ENCODE measurements at regions not wholly inside any gene's neighbourhood (a gene's known extent, or its start where the extent isn't known, plus 50 kb on each side); places are given as distances from the start of the nearest gene placed in this dataset.

GRCh38 chr10:47169581-47169980 is 130.4 kb upstream of the GDF10 start:
- no peak for DNase-seq

- DNase-seq, result no peak
Observed at GRCh38 chr10:47173929-47174442, 126.0 kb upstream of the GDF10 start.

GRCh38 chr10:47175181-47176123 is 124.5 kb upstream of the GDF10 start:
- peak; percentile 0 for DNase-seq

DNA sequence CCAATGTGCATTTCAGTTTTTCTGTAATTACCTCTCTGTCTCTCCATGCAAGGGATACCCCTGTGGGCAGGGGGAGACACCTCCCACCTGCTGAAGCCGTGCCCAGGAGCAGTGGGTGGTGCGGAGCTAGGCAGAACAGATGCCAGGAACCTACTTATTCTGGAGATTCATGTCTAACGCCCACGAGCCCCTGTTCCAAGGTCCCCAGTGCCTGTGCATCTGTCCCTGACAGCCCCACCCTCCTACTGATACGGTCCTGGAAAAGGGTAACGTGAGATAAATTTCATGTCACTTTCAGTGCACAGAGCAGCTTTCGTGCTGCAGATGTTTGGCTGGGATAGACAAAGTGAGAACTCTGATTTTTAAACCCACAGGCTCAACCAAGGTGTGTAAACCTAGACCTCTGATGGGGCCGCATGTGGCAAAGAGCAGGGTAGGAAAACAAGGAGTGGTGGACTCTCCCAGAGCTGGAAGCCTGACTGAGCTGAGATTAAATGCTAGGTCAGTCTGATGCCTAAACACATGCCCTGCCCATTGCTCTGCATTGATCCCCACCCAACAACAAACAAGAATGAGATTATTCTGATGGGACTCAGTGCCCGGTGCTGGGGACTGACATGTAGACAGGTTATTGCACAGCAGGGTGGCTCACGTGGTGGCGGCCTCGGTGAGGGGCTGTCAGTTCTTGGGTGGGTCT is 123.6 kb upstream of the GDF10 start:
- DNase-seq, result no peak

DNA sequence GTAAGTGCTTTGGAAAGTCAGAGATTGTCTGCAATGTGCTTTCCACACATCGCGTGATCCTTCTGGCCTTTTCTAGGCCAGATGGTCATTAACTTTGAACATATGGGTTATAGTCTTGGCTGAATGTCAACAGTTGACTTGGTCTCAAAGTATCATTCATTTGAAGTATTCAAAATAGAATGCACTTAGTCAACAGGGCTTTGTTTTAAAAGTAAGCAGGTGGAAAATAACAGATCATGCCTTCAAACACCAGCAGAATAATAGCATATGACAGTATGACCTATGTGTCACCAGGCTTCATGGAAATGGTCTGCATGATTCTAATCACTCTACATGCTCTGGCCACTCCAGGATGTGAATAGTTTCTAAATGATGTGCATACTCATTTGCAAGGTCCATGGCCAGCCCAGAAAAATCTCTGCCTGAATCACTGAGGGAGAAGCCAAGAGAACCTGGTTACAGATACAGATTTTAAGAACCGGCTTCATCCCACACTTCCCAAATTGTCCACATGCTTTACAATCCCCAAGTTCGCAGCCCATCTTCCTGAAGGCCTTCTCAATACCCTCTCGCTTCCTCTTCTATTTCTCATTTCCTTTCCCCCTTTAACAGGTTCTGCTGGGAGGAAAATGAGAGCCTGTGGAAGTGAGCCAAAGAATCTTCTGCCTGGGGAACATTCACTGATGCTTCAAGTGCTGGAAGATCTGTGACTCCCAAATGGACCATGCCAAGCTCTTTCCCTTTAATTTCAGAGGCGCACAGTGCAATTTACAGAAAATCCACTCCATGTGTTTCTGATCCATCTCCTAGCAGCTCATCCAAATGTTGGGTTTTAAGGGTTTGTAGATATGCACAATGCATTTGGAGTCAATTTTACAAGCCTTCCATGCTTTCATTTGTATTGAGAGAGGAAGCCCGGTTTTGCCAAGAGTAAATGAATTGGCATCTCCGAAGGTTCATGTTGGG is 122.8 kb upstream of the GDF10 start:
- no peak for DNase-seq

DNA sequence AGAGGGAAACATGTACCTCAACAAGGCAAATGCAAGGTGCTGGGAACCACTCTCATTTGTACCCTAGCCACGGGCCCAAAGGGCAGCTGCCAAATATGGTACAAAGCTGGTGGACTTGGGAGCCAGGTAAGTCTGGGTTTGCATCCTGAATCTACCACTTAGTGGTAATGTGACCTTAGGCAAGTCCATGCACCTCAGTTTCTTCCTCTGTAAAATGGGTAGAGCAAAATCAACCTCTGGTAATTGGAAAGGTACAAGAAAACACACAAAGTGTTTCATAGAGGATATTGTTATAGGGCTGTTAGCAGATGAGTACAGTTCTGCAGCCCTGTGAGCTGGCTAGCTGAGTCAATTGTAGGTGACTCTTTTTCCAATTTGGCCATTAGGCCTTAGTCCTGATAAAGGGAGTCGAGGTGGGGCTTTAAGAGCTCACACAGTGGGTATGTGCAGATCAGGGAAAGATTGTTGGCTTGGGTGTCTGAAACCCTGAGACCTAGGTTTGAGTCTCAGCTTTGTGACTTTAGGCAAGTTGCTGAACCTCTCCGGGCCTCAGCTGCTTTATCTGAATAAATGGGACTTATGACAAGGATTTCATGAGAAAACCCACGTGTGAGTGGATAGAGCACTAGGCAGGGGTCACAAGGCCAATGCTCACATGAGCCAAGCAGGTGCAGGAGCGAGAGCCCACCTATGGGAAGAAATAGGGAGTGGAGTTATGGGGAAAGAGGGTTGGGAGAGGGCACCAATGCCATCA is 121.3 kb upstream of the GDF10 start:
- DNase-seq, result no peak

DNA sequence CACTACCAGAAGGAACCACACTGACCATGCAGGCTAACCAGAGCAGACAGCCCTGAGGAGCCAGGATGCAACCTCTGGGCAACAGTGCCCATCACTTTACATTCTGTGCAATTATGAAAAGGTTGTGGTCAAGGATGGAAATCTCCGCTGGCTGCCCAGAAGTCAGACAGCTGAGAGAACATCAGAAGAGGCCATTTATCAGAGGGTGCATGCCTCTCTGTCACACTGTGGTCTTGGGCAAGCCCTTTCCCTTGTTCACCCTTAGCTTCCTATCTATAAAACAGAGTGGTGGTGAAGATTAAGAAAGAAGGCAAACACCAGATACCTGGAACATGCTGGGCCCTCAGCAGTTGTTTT is 120.7 kb upstream of the GDF10 start:
- DNase-seq, result no peak

DNA sequence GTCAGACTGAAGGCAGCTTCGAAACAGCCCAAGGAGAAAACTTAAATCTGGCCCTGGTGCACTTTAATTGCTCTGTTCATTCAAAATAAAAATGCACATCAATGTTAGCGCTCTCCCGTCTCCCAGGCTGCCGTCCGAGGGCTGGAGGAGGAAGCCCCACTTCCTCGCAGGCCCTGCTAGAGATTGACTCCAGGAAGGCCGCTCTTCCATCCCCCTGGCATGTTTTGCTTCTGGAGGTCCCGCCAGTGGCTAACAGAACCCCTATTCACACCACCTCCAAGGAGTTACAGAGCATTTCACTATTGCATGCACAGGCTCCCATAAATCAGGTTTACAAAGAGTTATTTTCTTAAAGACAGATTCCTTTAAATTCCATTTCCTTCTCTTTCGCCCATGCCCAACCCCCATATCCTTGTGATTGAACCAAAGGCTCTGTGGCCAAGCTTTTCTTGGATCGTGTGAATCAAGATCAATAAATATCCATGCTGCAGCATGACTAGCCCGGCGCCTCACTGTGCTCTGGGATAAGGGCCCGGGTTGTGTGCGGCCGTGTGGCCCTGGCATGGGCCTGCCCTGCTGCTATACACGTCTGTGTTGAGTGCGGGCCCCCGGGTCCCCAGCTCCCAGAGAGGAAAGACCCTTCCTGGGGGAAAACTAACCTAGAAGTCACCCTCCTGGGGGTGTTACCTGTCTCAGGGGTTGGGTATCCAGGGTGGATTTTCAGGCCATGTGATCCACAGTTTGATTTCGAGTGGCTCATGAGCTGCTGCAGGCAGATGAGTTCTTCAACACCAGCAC is 118.7 kb upstream of the GDF10 start:
- no peak for DNase-seq

DNA sequence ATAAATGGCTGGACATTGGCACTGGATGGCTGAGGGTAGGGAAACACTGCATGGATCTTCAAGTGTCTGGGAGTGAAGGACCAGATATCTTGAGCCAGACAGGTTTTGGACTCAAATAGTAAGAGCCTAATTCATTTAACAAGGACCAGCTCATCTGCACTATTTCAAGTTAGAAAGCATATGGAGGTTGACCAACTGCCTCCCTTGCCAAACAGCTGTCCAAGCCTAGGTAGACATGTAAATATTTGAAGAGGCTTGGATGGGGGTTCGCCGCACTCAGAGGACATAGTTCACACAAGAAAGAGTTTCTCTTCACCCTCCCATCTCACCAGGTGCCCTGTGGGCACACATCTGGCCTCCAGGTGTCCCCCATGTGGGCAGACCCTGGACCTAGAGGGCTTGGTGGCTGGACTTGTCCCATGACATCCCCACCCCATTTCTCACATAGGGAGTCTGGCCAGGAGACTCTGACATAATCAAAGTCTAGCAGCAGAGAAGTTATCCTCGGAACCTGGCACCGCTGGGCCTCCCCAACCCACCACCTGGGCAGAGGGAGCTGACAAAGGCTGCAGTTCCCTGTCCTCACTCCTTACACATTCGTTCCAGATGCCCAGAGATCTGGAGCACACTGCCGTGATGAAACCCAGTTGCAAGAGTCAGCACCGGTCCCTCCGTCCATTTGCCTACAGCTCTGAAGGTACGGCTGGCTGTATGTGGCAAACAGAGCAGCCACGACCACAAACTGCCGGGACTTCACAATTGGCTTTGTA is 116.9 kb upstream of the GDF10 start:
- DNase-seq, result no peak

DNA sequence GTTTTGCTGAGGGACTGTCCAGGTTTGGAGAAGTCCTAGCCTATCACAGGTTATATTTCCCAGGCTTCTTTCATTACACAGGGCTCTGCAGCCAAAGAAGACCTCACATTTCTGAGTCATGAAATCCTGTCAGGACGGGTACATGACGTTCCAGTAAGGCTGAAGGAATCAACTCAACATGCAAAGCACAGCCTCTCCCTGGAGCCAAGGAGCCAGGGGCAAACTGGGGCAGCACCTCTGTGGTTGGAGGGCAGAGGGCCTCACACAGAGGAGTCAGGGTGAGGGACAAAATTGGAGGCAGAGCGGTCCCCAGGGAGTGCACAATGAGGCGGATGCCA is 116.3 kb upstream of the GDF10 start:
- DNase-seq, result no peak

DNA sequence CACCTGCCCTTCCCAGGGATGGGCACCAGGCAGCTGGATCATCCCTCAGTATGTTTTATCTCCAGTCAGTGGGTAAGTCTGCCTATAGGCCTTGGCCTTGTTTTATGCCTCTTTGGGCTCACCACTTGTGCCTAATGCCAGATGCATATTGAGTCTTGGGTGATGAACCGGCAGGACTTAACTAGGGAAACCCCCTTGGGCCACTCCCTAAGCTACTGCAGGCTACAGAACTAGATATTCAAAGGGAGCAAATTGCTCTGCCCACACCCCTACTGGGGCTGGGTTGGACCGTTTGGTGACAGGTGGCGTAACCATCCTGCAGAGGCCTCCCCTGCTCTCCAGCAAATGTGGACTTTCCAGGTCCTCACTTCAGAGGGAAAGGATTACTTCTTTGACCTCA is 115.7 kb upstream of the GDF10 start:
- DNase-seq, result no peak

GRCh38 chr10:47184724-47185330 is 115.2 kb upstream of the GDF10 start:
- no peak for DNase-seq

DNA sequence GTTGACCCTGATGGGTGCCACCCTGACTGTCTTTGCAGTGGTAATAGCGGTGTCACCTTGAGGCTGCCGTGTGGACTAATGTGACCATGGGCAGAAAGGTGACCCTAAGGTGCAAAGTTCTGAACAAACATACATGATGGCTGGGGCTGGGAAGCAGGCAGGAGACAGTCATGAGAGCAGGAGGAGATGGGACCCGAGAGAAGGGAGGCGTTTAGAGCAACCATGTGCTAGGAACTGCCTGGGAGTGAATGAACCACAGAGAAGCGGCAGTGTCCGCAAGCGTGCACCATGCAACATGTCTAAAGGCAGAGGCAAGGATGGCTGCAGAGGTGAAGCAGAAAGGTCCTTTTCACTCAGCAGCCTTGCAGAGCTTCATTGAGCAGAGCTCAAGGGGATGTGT is 113.1 kb upstream of the GDF10 start:
- DNase-seq, result no peak

DNA sequence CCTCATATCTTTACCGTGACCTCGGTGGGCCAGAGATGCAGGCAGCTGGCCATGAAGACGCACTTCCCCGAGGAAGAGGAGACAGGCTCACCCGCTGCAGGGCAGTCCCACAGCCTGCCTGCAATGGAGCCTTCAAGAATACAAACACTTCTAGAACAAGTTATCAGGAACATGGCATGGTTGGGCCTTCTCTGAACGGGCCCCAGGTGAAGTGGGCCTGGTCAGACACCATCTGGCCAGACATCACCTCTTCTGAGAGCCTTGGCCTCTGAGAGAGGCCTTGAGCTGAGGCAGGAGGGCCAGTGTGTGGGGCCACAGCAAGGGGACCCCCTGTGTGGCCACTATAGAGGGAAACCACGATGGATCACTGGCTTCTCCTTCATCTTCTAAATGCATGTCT is 112.4 kb upstream of the GDF10 start:
- DNase-seq, result no peak

- DNase-seq, result no peak
Observed at GRCh38 chr10:47188156-47188555, 111.8 kb upstream of the GDF10 start.

DNA sequence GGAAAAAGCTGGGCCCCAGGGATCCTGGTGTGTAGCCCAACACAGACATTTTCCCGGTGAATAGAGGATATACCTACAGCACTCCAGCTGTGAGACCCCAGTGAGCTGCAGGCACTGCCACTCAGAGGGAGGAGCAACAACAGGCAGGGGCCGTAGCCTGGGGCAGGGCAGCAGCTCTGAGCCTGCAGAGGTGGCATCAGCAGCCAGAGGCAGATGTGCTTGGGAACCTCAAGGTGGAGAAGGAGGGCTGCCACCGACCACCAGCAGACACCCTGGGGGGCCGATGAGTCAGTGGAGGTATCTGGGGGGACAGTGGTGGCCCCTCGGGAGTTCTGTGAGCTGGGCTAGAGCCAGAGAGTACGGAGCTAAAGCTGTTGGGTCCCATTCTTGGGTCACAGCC is 110.2 kb upstream of the GDF10 start:
- no peak for DNase-seq

GRCh38 chr10:47190301-47190700 is 109.7 kb upstream of the GDF10 start:
- DNase-seq, result peak; percentile 2

GRCh38 chr10:47190802-47191450 is 109.1 kb upstream of the GDF10 start:
- no peak for DNase-seq

DNA sequence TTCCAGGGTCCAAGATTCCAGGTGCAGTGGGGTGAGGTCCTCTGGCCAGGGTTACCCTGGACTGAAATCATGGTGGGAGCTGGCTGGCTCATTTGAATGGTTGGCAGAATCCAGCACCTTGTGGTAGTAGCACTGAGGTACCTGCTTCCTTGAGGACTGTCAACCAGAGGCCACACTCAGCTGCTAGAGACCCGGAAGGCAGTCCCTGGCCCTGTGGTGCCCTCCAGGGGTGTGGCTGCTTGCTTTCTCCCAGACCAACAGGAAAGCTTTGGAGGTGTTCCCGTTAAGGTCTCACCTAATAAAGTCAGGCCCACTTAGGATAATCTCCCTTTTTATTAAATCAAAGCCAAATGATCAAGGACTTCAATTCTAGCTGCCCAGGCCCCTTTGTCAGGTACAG is 107.7 kb upstream of the GDF10 start:
- DNase-seq, result no peak

DNA sequence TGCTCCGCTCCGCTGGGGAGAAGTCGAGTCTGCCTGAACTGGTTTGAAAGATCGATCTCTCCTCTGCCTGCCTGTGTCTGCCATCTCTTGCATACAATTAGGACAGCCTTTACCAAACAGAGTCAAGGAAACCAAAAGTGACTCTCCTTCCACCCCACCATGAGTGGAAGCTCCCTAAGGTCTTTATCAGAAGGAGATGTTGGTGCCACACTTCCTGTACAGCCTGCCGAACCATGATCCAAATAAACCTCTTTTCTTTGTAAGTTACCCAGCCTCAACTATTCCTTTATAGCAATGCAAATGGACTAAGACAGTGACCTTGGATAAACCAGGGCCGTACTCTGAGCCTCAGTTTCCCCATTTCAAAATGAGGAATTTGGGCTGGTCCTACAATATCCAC is 106.3 kb upstream of the GDF10 start:
- DNase-seq, result no peak

All from NCI-H1417 treated with DMSO at 0.1 percent for 48 hours (cell line).